ENCODE measurements at regions not wholly inside any gene's neighbourhood (a gene's known extent, or its start where the extent isn't known, plus 50 kb on each side); places are given as distances from the start of the nearest gene placed in this dataset.

DNA sequence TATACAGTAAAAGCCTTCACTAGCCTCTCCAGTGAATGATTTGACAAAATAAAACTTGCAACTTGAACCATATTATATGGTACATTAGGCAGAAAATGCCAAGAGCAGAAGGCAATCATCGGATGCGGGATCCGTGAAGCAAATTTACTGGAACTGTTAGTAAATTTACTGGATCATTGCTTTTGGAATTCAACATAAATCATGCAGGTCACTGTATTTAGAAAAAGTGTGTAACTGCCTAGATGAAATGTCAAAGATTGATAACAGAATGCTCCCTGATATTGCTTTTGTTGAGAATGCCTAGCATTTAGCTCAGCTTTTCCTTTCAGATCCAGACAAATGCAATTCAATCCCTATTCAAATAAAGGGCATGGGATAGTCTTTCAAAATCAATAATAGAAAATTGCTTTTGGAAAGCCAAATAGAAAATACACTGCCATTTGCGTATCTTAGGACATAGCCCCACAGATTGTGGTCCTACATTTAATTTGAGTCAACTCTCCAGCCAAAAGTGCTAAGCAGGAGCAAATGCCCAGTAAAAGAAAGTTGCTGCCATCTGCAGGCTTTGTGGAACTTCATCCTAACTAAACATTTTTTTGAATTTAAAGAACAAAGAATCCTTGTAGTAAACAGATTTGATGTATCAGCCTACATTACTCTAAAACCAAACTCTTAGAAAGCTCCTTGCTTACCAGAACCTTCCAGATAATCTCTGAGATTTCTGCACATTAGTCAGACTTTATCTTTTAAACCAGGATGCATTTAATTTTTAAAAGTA is 109.5 kb upstream of the HSF2 start:
- Histone ChIP-seq H3K27ac (no peak overlapping the region), H3K9me3 (no peaks in the 10 kb centered on the region), H3K4me1 (no peaks in the 10 kb centered on the region), H3K4me2 (no peak overlapping the region), H3K4me3 (no peak overlapping the region)
- CTCF ChIA-PET, result interaction anchor here (1.7 kb wide), 1 partner anchor 860 kb away, joined by 4 read pairs; no protein-coding TSS in a partner anchor
- no peak for ATAC-seq
- TF ChIP-seq GATA3 (IDR thresholded peaks at IDR 0.05; ENCODE audit: borderline replicate concordance), result no peak
- TF ChIP-seq ZSCAN20 (CRISPR knock-in tag; IDR thresholded peaks at IDR 0.05), result no peak
- TF ChIP-seq POLR2A (IDR thresholded peaks at IDR 0.05; ENCODE audit: low read length), result no peak
- TF ChIP-seq, protein P1, sequence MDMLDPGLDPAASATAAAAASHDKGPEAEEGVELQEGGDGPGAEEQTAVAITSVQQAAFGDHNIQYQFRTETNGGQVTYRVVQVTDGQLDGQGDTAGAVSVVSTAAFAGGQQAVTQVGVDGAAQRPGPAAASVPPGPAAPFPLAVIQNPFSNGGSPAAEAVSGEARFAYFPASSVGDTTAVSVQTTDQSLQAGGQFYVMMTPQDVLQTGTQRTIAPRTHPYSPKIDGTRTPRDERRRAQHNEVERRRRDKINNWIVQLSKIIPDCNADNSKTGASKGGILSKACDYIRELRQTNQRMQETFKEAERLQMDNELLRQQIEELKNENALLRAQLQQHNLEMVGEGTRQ (IDR thresholded peaks at IDR 0.05), result no peak
- TF ChIP-seq, protein P2, sequence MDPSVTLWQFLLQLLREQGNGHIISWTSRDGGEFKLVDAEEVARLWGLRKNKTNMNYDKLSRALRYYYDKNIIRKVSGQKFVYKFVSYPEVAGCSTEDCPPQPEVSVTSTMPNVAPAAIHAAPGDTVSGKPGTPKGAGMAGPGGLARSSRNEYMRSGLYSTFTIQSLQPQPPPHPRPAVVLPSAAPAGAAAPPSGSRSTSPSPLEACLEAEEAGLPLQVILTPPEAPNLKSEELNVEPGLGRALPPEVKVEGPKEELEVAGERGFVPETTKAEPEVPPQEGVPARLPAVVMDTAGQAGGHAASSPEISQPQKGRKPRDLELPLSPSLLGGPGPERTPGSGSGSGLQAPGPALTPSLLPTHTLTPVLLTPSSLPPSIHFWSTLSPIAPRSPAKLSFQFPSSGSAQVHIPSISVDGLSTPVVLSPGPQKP (IDR thresholded peaks at IDR 0.05; ENCODE audit: low read depth, low read length), result no peak
- no peak for TF ChIP-seq JUNB (IDR thresholded peaks at IDR 0.05)
- TF ChIP-seq ZC3H11A (IDR thresholded peaks at IDR 0.05), result no peak
- TF ChIP-seq JUN (IDR thresholded peaks at IDR 0.05), result no peak
- no peak for TF ChIP-seq SREBF2 (IDR thresholded peaks at IDR 0.05)
- peak in 1 of 2 experiments; percentile 33; a peak in 3 of 5 replicates for TF ChIP-seq RAD21 (conservative IDR thresholded peaks at IDR 0.05 in 1 of 2, IDR thresholded peaks at IDR 0.05 in 1 of 2)
- TF ChIP-seq EHMT2 (IDR thresholded peaks at IDR 0.05; ENCODE audit: low read depth), result no peak
- TF ChIP-seq MAZ (IDR thresholded peaks at IDR 0.05; ENCODE audit: borderline replicate concordance, low read depth, low read length), result no peak
- TF ChIP-seq CTCF (IDR thresholded peaks at IDR 0.05), result 0 out of 3 replicates have a peak, but pooled peaks have one; percentile 14
- no peak for TF ChIP-seq ZNF302 (CRISPR knock-in tag; IDR thresholded peaks at IDR 0.05)
- peak in 1 of 2 experiments; percentile 4 for DNase-seq (ENCODE audit: low read depth in 1 of 2, low spot score in 1 of 2)
- WGBS (ENCODE audit: missing lambda C conversion rate), result 71% methylated on average over 4 of the region's 4 CpGs
- FAIRE-seq, result no peak
- POLR2A ChIA-PET, result no interaction called here

- TF ChIP-seq FOSB (CRISPR knock-in tag; IDR thresholded peaks at IDR 0.05) (no peak), JUNB (IDR thresholded peaks at IDR 0.05) (no peak), TFCP2L1 (CRISPR knock-in tag; IDR thresholded peaks at IDR 0.05) (no peak), EHF (CRISPR knock-in tag; IDR thresholded peaks at IDR 0.05) (no peak), SREBF2 (IDR thresholded peaks at IDR 0.05) (no peak)
- Histone ChIP-seq H3K27ac (no peak overlapping the region), H3K4me2 (no peak overlapping the region), H3K9me3 (no peaks in the 10 kb centered on the region), H3K4me3 (no peak overlapping the region), H3K4me1 (no peaks in the 10 kb centered on the region)
- DNase-seq (ENCODE audit: low read depth in 1 of 2, low spot score in 1 of 2), result no peak
- 43% methylated on average over 2 of the region's 2 CpGs for WGBS (ENCODE audit: missing lambda C conversion rate)
- no peak for FAIRE-seq
- ChIA-PET POLR2A (no interaction called here), CTCF (no interaction called here)
- ATAC-seq, result no peak
Observed at GRCh38 chr6:122297010-122297409, 102.4 kb upstream of the HSF2 start.

DNA sequence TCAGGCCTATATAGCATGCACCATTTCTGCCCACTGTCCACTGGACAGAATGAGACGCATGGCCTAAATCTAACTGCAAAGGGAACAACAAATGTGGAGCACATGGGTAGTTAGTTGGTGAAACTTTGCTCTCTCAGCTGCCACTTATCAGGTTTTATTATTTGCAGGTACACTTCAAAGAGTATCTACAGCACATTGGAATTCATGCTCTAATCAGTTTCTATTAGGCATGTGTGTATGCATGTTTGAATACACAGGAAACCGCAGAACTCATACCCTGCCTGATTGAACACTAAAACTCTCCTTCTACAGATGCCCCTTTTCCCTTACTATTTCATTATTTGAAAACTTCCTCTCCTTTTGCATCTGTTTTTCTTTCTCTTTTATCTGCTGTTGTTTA is 97.4 kb upstream of the HSF2 start:
- H3K9me3 ChIP-seq, result no peaks in the 10 kb centered on the region
- WGBS (ENCODE audit: missing lambda C conversion rate), result 64% methylated on average over 2 of the region's 2 CpGs
- FAIRE-seq, result no peak
- ChIA-PET POLR2A (no interaction called here), CTCF (no interaction called here)
- no peak for TF ChIP-seq RARB (CRISPR knock-in tag; IDR thresholded peaks at IDR 0.05)
- TF ChIP-seq MAFK (IDR thresholded peaks at IDR 0.05; ENCODE audit: partially characterized antibody), result no peak
- TF ChIP-seq SMC3 (IDR thresholded peaks at IDR 0.05), result no peak
- TF ChIP-seq, protein P2 (IDR thresholded peaks at IDR 0.05; ENCODE audit: low read depth, low read length), result no peak
- no peak for TF ChIP-seq MYC (IDR thresholded peaks at IDR 0.05; ENCODE audit: borderline replicate concordance, low read length)
- TF ChIP-seq, protein P3, sequence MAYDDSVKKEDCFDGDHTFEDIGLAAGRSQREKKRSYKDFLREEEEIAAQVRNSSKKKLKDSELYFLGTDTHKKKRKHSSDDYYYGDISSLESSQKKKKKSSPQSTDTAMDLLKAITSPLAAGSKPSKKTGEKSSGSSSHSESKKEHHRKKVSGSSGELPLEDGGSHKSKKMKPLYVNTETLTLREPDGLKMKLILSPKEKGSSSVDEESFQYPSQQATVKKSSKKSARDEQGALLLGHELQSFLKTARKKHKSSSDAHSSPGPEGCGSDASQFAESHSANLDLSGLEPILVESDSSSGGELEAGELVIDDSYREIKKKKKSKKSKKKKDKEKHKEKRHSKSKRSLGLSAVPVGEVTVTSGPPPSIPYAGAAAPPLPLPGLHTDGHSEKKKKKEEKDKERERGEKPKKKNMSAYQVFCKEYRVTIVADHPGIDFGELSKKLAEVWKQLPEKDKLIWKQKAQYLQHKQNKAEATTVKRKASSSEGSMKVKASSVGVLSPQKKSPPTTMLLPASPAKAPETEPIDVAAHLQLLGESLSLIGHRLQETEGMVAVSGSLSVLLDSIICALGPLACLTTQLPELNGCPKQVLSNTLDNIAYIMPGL (CRISPR knock-in tag; IDR thresholded peaks at IDR 0.05; ENCODE audit: borderline replicate concordance), result no peak
- TF ChIP-seq FOSB (CRISPR knock-in tag; IDR thresholded peaks at IDR 0.05), result no peak
- TF ChIP-seq HDAC2 (IDR thresholded peaks at IDR 0.05), result no peak
- ATAC-seq, result no peak
- no peak overlapping the region for H3K4me3 ChIP-seq
- H3K27ac ChIP-seq, result no peak overlapping the region
- DNase-seq (ENCODE audit: low read depth in 1 of 2, low spot score in 1 of 2), result no peak
- H3K4me2 ChIP-seq, result no peak overlapping the region
- no peaks in the 10 kb centered on the region for H3K4me1 ChIP-seq

All from A549 (cell line).